ENCODE measurements at regions not wholly inside any gene's neighbourhood (a gene's known extent, or its start where the extent isn't known, plus 50 kb on each side); places are given as distances from the start of the nearest gene placed in this dataset.
"Not testable (repeated sequence)": the region's sequence is repeated elsewhere in the genome, so short reads cannot be mapped to it uniquely, and the experiment has no call there.

DNA sequence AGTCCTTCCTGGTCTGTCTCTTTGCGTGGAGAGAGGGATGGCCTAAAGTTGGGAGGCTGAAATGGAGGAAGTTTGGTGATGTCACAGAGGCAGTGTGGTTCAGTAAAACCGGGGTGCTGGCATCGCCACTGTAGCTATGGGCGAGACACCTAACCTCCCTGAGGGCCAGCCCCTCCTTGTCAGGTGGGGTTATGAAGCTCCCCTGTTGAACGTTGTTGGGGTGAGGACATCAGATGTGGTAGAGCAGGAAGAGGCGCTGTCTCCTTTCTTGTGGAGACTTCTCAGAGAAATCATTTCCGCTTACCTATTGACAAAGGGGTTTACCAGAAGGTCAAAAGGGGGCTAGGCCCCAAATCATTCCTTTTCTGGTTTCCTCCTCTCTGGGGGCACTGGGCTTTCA lies 294.7 kb downstream of the SIPA1L2 start:
- Histone ChIP-seq H3K27ac (no peak overlapping the region), H3K4me3 (no peak overlapping the region)
- TF ChIP-seq, protein P1, sequence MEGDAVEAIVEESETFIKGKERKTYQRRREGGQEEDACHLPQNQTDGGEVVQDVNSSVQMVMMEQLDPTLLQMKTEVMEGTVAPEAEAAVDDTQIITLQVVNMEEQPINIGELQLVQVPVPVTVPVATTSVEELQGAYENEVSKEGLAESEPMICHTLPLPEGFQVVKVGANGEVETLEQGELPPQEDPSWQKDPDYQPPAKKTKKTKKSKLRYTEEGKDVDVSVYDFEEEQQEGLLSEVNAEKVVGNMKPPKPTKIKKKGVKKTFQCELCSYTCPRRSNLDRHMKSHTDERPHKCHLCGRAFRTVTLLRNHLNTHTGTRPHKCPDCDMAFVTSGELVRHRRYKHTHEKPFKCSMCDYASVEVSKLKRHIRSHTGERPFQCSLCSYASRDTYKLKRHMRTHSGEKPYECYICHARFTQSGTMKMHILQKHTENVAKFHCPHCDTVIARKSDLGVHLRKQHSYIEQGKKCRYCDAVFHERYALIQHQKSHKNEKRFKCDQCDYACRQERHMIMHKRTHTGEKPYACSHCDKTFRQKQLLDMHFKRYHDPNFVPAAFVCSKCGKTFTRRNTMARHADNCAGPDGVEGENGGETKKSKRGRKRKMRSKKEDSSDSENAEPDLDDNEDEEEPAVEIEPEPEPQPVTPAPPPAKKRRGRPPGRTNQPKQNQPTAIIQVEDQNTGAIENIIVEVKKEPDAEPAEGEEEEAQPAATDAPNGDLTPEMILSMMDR (IDR thresholded peaks at IDR 0.05): no peak
- no peak for DNase-seq (ENCODE audit: low spot score)

DNA sequence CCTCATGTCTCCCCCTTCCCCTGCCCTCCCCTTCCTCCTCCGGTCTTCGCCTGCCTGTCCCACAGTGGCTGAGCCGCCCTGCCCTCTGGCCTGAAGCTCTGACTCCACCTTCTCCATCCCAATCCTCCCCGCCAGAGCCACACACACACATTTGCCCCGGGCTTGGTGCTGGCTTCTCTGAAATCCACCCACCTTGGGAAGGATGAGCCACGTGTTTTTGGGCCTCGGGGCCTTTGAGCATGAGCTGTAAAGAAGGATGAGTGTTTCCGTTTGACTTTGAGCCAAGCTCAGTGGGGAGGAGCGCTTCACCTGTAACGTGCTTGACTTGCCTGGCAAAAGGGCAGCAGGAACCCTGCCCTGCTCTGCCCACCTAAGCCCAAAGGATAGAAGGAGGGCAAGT lies 295.1 kb downstream of the SIPA1L2 start:
- TF ChIP-seq, protein P1 (IDR thresholded peaks at IDR 0.05): no peak
- H3K27ac ChIP-seq: no peak overlapping the region
- DNase-seq (ENCODE audit: low spot score): no peak
- H3K4me3 ChIP-seq: no peak overlapping the region

DNA sequence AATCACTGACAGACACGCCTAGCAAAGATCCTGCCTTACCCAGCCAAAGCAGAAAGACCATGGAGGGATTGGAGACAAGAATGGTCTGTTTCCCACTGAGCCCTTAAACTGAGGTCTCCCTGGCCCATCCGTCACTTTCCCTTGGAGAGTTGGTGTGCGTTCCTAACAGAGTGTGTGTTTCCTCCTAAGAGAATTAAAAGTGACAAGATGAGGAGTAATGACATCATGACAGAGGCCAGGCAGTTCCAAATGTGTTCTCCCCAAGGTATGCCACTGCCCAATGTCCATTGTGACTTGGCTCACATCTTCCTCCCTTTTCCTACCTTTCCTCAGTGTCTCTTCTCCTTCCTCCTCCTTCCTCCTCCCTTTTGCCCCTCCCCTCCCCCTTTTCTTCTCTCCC lies 295.7 kb downstream of the SIPA1L2 start:
- DNase-seq (ENCODE audit: low spot score): no peak
- no peak overlapping the region for H3K4me3 ChIP-seq
- TF ChIP-seq, protein P1 (IDR thresholded peaks at IDR 0.05): no peak
- no peak overlapping the region for H3K27ac ChIP-seq

DNA sequence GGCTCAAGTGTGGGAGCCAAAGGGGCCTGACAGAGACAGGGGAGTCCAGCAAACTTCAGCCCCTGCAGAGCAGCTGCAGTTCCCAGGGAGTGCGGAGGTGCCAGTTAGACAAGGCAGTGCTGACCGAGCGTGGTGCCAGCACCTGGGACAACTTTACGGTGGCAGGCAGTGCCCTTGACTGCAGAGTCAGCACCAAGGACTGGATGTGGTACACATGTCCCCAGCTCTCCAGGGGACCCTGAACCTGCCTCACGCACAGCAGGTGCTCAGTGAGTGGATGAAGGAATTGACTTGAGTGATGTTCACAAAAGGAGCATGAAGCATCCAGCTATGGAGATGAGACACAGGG lies 296.5 kb downstream of the SIPA1L2 start:
- TF ChIP-seq, protein P1 (IDR thresholded peaks at IDR 0.05): no peak
- no peak for DNase-seq (ENCODE audit: low spot score)

DNA sequence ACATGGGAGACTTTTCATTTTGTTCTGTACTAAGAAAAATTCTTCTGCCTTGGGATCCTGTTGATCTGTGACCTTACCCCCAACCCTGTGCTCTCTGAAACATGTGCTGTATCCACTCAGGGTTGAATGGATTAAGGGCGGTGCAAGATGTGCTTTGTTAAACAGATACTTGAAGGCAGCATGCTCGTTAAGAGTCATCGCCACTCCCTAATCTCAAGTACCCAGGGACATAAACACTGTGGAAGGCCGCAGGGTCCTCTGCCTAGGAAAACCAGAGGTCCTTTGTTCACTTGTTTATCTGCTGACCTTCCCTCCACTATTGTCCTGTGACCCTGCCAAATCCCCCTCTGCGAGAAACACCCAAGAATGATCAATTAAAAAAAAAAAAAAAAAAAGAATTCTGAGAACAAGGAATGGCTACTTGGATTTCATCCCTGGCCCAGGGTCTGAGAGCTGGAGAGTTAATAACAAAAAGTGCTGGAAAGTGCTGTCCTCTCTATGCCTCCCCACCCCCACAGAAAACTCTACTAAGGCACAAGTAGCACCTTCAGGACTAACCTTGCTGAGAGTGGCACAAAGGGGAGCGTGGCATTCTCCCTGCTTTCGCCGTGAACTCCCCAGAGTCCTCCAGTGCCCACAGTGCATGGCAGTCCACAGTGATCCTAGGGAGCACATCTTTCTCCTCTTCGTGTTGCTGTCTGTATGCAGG lies 297.1 kb downstream of the SIPA1L2 start:
- H3K4me3 ChIP-seq; DNase-seq (ENCODE audit: low spot score); H3K27ac ChIP-seq: not testable (repeated sequence)

More for the DNA sequence above, 296.5 kb downstream of the SIPA1L2 start:
- H3K4me3 ChIP-seq: no peak overlapping the region
- H3K27ac ChIP-seq: no peak overlapping the region

DNA sequence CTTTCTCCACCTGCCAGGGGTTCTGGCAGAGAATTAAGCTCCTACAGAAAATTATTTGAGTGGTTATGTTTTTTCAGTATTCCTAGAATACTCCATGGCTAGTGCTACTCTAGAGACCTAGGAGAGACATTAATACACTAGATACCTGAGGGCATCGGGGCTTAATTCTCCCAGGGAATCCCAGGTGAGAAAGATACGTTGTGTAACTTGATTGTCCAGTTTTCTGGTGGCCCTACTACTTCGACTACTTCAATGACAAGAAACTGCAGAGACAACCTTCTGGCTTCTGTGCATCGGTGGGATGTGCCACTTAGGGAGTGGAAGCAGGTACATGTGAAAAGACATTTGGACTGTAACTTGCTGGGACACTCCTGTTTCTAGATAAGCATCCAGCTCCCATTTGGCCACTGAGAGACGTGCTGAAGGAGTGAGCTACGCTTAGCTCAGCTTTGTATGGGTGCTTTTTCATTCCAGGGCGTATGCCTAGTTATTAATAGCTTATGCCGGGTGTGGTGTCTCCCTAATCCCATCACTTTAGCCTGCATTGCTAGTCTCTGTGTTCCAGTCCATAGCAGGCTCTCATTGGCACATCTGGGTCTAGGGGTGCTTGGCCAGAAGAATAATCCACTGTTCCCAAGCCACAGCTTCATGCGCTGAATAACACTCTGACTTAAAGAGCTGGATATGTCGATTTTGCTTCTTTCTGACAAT lies 300.7 kb downstream of the SIPA1L2 start:
- TF ChIP-seq, protein P1 (IDR thresholded peaks at IDR 0.05): no peak
- Histone ChIP-seq H3K27ac (no peak overlapping the region), H3K4me3 (no peak overlapping the region)
- no peak for DNase-seq (ENCODE audit: low spot score)

DNA sequence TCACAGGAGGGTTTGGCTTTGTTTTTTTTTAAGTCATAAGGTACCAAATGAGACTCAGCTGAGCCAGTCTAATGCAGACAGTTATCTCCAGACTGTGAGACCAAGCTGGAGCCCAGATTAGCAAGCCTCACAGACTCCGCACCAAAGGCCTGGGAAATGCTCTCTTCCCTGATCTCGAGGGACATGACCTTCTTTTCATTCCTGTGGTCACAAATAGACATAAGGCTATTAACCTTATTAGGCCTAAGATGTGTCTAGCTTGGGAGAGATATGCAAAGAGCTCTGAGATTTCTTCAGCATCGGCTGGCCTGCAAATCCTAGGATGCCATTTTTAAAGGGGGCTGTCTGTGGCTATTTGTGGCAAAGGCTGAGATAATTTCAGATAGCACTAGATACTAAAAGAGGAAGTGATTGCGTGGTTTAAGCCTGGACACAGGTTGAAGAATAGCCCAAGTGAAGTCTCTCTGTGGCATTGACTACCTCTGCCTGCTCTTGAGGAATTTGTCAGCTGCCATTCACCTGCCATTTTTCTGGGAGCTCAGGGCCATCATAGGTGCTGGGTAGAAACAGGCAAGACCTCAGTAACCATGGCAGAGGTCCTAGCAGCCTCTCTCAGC lies 301.3 kb downstream of the SIPA1L2 start:
- TF ChIP-seq, protein P1 (IDR thresholded peaks at IDR 0.05): no peak
- H3K27ac ChIP-seq: no peak overlapping the region
- no peak overlapping the region for H3K4me3 ChIP-seq
- DNase-seq (ENCODE audit: low spot score): no peak
